ENCODE measurements at regions not wholly inside any gene's neighbourhood (a gene's known extent, or its start where the extent isn't known, plus 50 kb on each side); places are given as distances from the start of the nearest gene placed in this dataset.

GRCh38 chr7:91343420-91343960 lies 79.3 kb downstream of the FZD1 start:
- TF ChIP-seq, protein P1, sequence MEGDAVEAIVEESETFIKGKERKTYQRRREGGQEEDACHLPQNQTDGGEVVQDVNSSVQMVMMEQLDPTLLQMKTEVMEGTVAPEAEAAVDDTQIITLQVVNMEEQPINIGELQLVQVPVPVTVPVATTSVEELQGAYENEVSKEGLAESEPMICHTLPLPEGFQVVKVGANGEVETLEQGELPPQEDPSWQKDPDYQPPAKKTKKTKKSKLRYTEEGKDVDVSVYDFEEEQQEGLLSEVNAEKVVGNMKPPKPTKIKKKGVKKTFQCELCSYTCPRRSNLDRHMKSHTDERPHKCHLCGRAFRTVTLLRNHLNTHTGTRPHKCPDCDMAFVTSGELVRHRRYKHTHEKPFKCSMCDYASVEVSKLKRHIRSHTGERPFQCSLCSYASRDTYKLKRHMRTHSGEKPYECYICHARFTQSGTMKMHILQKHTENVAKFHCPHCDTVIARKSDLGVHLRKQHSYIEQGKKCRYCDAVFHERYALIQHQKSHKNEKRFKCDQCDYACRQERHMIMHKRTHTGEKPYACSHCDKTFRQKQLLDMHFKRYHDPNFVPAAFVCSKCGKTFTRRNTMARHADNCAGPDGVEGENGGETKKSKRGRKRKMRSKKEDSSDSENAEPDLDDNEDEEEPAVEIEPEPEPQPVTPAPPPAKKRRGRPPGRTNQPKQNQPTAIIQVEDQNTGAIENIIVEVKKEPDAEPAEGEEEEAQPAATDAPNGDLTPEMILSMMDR (IDR thresholded peaks at IDR 0.05), result no peak
- TF ChIP-seq POLR2A (IDR thresholded peaks at IDR 0.05) (no peak), POLR2AphosphoS5 (IDR thresholded peaks at IDR 0.05) (no peak)
